Islet of Langerhans (tissue), 1 donor: ENCODE measurements at regions not wholly inside any gene's neighbourhood (a gene's known extent, or its start where the extent isn't known, plus 50 kb on each side); places are given as distances from the start of the nearest gene placed in this dataset.
"Not testable (repeated sequence)": the region's sequence is repeated elsewhere in the genome, so short reads cannot be mapped to it uniquely, and the experiment has no call there.

Experiments
- FAIRE-seq: peaks from one replicate; lab custom pipeline; 2011; peaks lifted over from hg19 to GRCh38; lab: Jason Lieb, UNC

DNA sequence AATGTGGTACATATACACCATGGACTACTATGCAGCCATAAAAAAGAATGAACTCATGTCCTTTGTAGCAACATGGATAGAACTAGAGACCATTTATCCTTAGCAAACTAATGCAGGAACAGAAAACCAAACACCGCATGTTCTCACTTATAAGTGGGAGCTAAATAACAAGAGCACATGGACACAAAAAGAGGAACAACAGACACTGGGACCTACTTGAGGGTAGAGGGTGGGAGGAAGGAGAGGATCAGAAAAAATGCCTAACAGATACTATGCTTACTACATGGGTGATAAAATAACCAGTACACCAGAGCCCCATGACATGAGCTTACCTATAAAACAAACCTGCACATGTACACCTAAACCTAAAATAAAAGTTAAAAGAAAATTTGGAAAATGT, 82.0 kb upstream of the ADRB2 start:
- not testable (repeated sequence) for FAIRE-seq

DNA sequence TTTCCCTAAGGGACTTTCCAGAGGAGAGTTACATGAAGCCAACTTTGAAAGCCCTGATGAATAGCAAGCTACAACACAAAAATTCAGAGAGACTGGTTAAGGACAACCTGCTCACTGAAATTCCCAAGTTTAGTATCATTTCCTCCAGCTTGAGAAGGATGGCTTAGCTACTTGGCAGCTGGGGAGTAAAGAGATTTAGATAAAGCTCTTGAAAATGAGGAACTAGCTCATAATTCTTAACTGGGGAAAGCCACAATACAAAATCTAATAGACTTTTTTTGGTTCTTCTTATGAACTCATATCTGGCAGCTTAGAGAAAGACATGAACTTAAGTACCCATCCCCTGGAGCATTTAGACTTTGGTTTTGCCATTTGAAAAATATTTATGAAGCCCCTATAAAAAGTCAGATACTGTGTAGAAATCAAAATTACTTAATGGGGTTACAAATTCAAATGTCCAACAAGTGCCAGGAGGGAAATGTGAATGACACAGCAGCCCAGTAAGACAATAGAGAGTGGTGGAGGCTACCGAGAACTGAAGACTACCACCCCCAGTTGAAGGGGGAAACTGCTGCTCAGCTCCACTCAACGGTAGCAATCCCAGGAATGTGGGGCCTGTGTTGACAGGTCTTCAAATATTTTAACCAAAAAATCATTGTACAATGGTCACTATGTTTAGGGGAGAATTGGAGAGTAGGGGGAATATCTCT, 79.4 kb upstream of the ADRB2 start:
- FAIRE-seq = no peak

DNA sequence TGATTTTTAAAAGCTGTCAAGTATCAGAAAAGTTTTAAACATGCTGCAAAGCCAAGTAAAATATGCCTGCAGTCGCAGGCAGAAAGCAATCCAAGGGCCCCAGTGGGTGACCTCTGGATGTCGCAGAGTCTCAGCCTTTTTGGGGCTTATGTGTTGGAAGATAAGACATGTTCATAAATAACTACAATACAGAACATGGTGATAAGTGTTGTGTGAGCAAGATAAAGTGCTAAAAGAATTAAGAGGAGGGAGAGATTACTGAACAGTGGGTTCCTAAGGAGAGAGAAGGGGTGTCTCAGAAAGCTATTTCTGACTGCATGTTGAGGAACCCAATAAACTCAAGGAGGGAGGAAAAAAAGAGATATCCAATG, 78.9 kb upstream of the ADRB2 start:
- FAIRE-seq = no peak

DNA sequence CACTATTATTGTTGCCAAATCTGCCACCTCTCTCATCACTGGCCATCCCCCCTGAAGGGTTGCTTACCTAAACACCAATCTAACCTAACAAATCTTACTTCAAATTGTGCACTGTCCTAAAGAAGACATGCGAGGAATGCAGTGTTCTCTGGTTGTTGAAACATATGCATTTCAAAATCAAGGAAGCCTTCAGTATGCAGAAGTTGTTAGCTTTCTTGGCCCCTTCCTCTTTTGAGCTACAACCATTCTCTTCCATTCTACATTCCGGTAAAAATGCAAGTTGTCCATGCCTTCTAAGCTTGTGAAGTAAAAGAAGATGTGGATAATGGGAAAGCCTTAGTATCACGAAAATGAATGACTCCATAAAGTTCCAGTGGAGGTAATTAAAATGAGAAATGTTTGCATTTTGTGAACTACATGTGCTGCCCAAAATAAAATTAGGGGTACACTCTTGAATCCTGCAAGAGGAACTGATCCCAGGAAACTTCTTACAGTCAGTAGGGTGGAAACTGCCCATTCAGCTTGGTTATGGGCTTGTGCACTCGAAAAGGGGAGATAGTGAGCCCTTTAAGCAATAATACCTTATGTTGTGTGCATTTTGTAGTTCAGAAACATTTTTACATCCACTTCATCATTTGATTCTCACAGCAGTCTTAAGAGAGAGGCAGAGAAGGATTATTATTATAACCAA, 77.6 kb upstream of the ADRB2 start:
- FAIRE-seq = no peak

DNA sequence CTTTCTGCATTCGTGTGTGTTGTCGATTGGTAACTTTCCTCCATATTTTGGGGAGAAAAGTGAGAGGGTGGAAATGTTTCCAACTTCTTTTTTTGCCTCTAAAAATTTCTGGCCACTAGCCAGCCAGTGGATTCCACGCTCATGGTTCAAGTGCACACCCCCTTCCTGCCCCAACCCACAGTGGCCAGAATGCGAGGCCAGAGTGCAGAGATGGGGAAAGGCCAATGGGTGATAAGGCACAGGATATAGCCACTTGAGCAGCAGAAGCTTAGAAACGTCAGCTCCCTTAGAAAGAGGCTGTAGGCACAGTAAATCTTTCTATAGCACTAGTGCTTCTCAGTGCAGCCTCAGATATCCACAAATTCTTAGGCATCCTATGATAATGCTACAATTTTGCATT, 75.8 kb upstream of the ADRB2 start:
- no peak for FAIRE-seq

DNA sequence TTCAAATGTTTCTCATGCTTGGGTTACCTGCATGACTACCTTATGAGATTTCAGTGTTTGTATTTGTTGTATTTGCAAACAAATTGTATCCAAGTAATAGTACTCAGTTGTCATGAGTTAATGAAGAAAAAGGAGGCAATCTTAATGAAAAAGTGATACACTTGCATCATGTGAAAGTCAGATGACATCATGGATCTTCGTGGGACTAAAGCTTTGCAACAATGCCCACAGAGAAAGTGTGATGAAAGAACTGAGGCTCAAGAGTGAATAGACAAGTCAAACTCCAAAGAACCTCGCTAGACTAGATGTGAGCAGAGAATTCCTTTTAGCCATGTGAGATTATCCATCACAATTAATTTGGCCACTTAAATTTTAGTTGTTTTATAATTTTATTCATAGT, 75.4 kb upstream of the ADRB2 start:
- no peak for FAIRE-seq

DNA sequence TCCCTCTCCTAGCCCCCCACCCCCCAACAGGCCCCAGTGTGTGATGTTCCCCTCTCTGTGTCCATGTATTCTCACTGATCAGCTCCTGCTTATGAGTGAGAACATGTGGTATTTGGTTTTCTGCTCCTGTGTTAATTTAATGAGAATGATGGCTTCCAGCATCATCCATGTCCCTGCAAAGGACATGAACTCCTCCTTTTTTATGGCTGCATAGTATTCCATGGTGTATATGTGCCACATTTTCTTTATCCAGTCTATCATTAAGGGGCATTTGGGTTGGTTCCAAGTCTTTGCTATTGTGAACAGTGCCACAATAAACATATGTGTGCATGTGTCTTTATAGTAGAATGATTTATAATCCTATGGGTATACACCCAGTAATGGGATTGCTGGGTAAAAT, 74.0 kb upstream of the ADRB2 start:
- FAIRE-seq = not testable (repeated sequence)

DNA sequence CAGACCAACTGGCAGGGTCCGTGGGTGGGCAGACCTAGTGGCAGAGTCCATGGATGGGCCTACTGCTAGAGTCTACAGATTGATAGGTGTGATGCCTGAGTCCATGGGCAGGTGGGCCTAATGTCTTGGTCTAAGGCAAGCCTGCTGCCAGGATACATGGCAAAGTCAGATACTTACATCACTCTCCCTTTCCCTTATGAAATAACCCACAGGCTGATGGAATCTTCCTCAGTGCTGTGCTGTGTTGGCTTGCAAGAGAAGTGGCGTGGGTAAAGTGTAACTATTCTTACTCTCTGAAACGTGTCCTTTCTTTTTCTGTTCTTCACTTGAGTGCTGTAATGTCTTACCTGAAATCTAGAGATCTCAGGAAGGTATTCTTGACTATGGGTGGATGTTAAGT, 67.3 kb upstream of the ADRB2 start:
- no peak for FAIRE-seq

DNA sequence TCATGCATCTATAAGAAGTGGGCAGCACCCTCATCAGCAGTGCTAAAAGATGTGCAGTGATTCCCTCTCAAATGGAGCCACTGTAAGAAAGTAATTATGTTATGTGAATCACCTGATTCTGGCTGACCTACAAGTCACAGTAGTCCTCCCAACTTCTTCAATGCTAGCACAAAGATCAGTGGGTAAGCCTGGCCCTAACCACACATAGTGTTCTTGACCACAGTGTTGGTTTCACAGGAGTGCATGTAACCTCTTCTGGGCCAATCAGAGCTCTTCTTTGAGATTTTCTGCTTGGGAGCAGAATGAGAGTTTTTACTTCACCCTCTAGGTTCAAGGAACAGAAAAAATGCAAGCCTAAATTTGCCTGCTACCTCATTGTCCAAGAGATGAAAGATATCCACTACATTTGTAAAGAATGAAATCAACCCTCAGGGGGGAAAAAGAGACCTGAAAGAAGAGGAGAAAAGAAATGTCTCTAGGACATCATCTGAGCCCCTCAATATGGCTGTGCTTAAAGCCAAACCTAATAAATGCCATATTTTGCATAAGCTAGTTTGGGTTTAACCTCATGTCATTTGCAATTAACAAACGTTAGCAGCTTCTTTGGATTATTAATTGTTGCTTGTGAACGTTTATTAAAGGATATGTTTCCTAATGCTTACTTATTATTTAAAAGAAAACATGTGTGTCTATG, 65.3 kb upstream of the ADRB2 start:
- no peak for FAIRE-seq

DNA sequence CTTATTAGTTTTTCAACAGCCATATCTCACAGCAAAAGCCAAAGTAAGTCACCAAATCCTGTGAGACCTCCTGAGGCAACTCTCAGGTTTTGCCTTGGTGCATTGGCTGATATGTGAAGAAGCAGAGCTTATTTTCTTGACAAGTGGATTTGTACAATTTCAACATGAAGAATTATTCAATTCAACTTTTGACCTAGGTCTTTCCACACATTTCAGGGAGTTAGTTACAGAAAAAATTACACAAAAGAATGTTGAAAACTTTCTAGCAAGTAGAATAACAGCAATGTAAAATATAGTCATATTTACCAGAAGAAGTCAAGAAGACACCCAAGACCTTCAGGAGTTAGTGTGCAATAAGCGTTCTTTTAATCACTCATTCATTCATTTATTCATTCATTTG, 62.4 kb upstream of the ADRB2 start:
- no peak for FAIRE-seq

DNA sequence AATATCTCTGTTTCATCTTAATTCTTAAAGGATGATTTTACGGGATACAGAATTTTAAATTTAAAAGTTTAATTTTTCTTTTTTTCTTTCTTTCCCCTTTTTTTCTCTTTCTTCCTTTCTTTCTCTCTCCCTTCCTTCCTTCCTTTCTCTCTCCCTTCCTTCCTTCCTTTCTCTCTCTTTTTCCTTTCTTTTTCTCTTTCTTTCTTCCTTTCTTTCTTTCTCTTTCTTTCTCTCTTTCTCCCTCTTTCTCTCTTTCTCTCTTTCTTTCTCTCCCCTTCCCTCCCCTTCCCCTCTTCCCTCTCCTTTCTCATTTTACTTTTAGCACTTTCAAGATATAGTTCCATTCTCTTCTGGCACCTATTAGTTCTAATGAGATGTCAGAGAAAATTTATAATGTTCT, 61.4 kb upstream of the ADRB2 start:
- FAIRE-seq = no peak

DNA sequence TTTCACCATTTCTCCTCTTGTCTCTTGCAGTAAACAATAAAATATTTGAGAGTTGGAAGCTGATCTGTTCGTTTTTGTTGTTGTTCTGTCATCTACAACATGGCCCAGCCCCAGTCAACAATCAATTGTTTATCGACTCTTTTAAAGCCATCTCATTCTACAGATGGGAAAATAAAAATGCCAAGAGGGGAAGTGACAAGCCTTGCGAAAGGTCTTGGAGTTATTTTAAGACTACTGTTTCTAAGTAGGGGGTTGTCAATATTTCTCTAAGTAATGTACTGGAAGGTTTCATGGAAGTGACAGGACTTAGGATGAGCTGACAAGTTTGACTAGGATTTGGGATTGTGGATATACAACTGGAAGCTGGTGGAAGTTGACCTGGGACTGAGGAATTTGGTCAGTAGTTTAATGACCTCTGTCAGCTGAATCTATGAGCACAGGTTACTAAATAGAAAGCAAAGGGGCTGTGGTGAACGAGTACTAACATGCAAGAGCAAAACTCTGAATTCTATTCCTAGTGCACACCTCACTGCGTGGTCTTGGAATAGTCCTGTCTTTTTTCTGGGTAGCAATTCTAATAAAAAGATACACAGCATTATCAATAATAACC, 57.5 kb upstream of the ADRB2 start:
- FAIRE-seq = no peak

DNA sequence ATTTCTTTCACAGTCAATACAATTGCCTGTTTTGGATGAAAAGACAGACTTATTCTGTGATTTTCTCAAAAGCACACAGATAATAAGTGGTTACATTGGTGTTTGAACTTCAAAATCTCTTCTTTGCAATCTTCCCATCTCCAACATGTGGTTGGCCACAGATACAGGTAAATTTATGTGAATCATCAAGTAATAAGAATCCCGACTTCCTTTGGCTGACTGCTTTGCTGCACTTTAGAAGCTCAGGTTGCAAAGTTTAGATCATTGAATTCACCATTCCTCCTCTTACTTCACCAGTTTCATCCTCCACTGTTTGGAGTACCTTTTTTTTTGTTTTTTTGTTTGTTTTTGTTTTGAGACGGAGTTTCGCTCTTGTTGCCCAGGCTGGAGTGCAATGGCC, 56.5 kb upstream of the ADRB2 start:
- FAIRE-seq = no peak

DNA sequence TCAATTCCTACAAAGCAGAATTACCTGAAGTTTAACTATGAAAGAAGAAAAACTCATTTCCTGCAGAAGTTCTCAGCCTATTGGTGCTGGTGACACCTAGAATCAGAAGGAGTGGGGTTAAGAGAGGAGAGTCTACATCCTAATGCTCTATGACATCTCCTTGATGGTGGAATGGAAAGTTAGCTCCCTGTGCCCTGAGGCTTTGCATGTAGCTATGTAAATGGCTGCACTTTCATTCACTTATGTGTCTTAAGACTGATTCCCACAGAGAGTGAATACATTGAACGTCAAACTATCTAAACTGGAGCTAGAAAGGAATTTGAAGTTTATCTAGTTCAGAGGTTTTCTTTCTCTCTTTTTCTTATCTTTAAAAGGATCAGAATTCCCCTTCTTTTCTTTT, 52.1 kb upstream of the ADRB2 start:
- no peak for FAIRE-seq

DNA sequence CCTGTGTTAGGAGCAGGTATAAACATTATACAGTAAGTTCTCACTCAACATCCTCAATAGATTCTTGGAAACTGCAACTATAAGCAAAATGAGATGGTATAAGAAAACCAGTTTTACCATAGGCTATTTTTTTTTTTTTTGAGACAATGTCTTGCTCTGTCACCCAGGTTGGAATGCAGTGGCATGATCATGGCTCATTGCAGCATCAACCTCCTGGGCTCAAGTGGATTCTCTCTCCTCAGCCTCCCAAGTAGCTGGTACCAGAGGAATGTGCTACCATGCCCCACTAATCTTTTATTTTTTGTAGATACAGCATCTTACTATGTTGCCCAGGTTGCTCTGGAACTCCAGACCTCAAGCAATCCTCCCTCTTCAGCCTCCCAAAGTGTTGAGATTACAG, 50.1 kb upstream of the ADRB2 start:
- FAIRE-seq = no peak
